GM21381 (cell line): ENCODE measurements at regions not wholly inside any gene's neighbourhood (a gene's known extent, or its start where the extent isn't known, plus 50 kb on each side); places are given as distances from the start of the nearest gene placed in this dataset.

Source experiments
- ATAC-seq: cut with Tn5 transposase; IDR thresholded peaks from one replicate; pipeline ENCODE4 v1.9.1; 2021; ENCODE audit warnings: mild to moderate bottlenecking, moderate library complexity; ENCODE audit not compliant: unreplicated experiment

- no peak for ATAC-seq
Measured at GRCh38 chr6:43910638-43911353, 140.8 kb downstream of the VEGFA start.

- ATAC-seq: no peak
Measured at GRCh38 chr6:43910149-43910637, 140.2 kb downstream of the VEGFA start.

GRCh38 chr6:43909474-43910148 is 139.6 kb downstream of the VEGFA start:
- ATAC-seq: no peak

DNA sequence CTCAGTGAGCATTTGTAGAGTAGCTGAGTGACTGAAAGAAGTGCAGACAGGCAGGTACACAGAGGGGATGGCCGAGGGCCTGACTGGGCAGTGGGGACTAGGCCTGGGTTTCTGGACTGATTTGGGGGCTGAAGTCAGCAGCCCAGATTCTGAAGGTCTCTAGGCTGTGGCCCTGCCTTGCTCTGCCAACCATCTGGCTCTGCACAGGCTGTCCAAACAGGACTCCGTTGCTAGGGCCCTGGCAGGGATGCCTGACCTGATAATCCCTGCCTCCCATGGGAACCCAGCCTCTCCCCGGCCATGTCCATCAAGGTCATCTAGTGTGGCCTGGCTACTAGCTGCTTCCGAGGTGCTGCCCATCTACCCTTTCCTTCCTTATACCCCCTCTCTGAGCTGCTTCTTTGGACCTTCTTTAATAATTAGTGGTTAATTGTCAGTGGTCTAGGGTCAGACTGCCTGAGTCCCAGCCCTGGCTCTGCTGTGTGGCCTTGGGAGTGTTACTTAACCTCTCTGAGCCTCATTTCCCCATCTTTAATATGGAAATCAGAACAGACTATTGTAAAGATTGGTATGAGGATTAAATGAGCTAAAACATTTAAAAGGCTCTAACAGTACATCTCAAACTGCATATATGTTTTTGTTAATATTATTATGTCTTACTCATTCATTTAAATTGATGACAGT is 137.9 kb downstream of the VEGFA start:
- ATAC-seq: no peak

DNA sequence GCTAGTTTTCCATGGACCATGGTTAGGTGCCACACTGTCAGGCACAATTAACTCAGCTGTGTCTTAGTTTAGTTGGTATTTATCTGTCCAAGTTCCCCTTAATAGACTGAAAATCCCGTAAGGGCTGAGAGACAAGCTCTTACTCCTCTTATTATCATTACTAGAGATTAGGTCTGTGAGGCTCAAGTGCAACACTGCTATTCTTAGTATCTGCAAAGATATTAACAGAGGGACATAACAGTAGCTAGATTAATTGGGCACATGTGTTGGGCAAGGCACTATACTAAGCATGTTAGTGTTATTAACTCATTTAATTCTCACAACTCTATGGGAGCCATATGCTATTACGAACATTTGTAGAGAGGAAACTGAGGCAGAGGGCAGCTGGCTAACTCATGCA is 137.3 kb downstream of the VEGFA start:
- no peak for ATAC-seq

DNA sequence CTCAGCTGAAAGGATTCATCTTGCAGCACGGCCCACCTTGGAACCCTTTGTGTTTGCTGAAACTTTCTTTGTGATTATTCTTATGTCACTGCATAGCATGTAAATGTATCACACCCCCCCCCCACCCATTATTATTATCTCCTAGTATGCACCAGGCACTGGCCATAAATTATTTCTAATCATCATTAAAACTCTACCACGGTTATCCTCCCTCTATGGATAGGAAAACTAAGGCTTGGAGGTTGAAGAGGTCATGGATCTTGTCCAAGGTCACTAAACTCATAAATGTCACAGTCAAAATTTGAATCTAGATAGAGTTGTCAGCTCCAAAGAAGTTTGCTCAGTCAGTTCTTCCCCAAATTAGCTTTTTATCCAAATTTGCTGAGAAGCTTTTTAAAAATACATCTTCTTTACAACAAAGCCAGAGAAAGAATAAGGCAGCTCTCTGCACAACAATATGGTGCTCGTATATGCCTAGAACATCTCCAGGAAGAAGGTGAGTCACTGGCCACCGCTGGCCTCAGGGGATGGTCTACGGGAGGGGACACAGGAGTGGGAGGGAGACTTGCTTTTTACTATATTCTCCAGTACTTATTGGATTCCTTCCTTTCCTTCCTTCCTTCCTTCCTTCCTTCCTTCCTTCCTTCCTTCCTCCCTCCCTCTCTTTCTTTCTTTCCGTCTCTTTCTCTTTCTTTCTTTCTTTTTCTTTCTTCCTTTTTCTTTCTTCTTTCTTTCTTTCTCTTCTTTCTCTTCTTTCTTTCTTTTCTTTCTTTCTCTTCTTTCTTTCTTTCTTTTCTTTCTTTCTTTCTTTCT is 134.5 kb downstream of the VEGFA start:
- ATAC-seq: no peak

GRCh38 chr6:43903739-43904290 is 133.8 kb downstream of the VEGFA start:
- no peak for ATAC-seq

GRCh38 chr6:43901733-43902230 is 131.8 kb downstream of the VEGFA start:
- ATAC-seq: no peak

- no peak for ATAC-seq
Measured at GRCh38 chr6:43900916-43901732, 131.1 kb downstream of the VEGFA start.

DNA sequence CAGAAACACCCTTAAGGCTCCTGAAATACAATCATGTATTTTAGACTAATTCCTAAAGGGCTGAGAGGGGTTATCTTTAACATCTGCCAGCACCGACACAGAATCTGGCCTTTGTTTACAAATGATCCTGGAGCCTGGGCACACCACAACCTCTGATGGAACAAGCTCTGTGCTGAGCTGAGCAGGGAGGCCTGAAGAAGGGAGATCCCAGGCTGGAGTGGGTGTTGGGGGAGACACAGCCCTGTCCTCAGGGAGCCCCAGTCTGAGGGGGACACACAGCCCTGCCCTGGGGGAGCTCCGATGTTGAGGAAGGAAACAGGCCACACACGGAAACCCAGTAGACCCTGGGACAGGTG is 130.5 kb downstream of the VEGFA start:
- ATAC-seq: no peak

GRCh38 chr6:43899830-43900229 is 129.8 kb downstream of the VEGFA start:
- ATAC-seq: no peak

DNA sequence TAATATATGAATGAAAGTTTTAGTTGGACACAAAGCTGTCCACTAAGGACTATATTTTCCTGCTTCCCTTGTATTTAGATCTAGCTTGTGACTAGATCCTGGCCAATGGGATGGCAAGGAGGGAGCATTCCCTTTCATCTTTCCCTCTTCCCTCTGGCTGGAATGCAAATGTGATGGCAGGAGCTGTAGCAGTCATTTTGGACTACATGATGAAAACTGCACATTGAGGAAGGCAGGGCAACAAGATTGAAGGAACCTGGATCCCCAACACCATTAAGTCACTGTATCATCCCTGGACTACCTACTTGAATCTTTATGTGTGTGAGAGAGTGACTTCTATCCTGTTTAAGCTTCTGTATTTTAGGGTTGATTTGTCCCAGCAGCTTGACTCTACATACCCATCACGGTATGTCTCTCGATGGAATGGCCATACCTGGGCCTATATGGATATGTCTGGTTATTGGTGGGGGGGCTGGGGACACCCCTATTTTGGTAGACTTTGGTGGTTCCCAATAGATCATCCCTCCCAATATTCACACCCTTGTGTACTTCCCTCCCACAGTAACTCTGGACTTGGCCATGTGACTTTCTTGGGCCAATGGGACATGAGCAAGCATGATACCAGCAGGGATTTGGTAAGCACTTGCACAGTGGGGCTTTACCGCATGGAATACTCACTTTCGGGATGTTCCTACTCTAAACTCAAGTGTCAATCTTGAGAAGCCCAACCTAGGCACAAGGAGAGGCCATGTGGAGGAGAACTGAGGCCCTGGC is 128.5 kb downstream of the VEGFA start:
- no peak for ATAC-seq

DNA sequence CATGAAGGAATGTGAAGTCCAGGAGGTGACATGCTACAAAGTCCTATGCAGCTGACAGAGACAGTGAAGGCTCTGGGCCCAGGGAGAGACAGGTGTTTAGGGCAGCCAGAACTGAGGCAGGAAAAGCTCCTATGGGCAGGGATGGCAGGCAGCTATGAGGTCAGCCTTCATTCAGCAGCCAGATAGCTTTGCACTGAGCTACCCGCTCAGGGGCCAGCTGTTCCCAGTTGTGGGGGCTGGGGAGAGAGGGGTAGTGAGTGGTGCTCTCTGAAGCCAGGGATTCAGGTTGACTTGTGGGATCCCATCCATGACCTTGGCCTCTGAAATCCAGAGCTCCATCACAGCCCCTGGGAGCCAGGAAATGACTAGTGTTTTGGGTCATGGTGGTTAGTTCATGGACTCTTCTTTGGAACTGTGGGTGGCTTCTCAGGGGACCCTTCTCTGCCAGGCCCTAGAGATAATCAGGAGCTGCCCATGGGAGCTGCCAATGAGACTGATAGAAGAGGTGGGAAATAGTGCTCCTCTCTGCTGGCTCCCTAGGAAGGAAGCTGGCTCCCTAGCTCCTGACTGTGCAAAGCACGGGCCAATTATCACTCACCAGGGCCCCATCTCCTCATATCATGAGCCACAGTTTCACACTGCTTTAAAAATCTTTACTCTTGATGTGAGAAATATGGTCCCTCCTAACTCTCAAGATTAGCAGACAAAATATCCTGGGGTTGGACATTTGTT is 127.7 kb downstream of the VEGFA start:
- ATAC-seq: no peak

DNA sequence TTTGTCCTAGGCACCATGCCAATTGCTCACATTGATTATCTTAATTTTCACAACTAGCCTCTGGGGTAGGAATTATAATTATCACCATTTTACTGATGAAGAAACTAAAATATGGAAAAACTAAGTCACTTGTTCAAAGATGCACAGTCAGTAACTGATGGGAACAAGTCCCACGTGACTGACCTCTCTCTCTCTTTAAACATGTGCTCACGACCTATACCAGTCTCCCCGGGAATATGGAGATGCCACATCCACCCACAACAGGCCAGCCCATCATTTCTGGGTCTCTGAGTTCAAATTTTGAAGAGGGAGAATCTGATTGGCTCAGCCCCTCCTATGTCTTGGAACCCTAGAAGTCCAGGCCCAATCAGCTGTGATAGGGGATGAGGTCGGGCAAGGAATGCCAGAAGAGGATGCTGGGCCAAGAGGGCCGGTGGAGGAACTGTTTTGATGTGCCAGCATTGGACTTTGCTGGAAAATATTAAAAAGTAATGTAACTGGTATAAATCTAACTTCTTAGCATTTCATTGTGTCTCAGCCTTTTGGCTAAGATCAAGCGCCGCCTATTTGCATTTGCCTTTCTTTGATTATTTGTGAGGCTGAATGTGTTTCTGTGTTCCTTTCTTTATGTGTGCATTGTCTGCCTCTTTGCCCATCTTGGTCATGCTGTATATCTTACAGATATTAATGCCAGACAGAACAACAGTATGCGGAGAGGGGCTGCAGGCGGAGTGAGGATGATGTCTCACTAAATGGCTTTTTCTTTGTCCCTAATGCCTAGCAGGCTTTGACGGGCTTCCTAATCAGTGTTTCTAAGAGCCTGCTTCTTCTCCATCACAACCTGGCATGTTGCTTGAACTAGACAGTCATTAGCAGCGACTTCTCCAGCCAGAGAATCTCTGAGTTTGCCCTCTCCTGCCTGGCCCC is 126.6 kb downstream of the VEGFA start:
- ATAC-seq: no peak

GRCh38 chr6:43895656-43896328 is 125.8 kb downstream of the VEGFA start:
- no peak for ATAC-seq

- no peak for ATAC-seq
Measured at GRCh38 chr6:43893073-43893472, 123.1 kb downstream of the VEGFA start.
